Activated T-cell treated with anti-CD3 and anti-CD28 coated beads, Interleukin-2, amount 50 U/mL, for 1 hour (primary cell): ENCODE measurements at regions not wholly inside any gene's neighbourhood (a gene's known extent, or its start where the extent isn't known, plus 50 kb on each side); places are given as distances from the start of the nearest gene placed in this dataset.

ENCODE experiments used
- DNase-seq: peaks from one replicate; pipeline ENCODE4 v3.0.0-alpha.2; 2020

DNA sequence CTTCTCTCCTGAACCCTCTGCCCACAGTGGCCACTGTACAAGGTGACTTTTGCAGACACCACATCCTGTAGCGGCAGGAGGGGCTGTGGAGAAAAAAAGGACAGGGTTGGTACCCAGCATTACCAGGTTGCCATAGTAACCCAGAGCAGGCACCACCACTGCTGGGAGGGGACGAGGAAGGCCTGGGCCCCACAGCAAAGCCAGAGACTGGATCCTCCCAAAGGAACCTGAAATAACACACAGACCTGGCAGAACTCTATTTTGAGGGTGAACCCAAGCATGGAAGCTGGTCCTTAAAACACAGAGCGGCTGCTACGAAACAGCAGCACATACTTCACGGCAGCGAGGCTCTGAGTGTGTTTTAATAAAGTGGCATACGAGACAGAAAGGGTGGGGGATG is 380.6 kb downstream of the CTTN start:
- DNase-seq = no peak

GRCh38 chr11:70779433-70780245 is 381.3 kb downstream of the CTTN start:
- DNase-seq = no peak

DNA sequence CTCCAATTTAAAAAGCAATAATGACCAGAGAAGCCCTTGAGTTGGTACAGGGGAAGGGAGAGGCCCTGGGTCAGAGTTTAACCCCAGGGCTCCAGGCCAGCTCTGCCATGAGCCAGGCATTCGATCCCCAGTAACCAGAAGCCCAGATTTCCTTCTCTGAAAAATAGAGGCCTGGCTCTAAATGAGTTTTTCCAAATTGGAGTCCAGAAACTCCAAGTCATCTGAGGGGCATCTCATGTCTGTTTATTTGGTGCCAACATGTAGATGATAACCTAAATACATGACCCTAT is 381.9 kb downstream of the CTTN start:
- no peak for DNase-seq

- no peak for DNase-seq
These were observed 384.1 kb downstream of the CTTN start for GRCh38 chr11:70782401-70782913.

DNA sequence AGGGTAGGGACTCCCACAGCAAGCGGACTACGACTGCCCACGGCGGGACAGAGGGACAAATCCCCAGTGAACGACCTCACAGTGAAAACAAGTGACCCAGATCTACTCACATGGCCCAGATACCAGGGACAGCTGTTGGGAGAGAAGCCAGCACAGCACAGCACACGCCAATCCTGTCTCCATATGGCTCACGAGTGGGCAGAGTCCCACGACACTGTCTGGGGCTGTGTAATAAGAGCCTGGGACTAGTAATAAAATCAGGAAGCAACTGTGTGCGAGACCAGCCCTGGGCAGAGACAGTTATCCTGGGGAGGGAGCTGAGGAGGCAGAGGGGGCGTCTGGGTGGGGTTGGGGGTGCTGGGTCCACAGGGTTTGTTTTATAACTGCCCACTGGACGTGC is 385.0 kb downstream of the CTTN start:
- DNase-seq = no peak

DNA sequence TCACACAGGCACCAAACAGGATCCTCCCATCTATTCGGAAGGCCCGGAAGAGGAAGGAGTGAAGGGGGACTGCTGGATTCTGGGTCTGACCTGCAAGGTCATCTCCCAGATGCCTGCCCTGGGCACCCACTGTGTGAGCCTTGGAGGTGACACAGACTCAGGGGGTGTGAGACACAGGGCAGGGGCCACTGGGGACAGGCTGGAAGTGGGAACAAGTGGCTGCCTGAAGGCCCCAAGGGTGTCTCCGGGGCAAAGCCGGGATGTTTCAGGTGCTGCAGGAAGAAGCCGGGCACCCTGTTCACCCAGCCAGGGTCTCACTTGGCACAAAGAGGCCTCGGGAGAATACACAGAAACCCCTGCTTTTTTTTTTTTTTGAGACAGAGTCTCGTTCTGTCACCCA is 385.5 kb downstream of the CTTN start:
- no peak for DNase-seq

DNA sequence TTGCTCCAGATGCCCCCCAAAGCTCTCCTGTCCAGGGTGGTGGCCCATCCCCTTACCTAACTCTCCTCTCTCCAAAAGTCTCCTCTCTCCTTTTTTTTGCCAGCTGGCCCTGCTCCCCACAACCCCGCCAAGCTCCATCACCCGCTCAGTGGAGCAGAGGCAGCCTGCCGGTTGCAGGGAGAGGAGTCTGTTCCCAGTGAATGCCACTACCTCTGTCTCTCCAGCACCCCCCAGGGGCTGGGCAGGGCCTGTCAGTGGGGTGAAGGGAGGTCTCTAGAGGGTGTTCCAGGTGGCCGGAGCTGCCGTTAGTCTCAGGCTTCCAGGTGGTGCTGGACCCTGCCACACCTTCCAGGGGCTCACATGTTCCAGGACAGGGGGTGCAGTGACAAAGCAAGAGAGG is 387.0 kb downstream of the CTTN start:
- no peak for DNase-seq

- DNase-seq = no peak
These were observed 387.8 kb downstream of the CTTN start for GRCh38 chr11:70786021-70786665.

GRCh38 chr11:70788248-70789022 is 390.1 kb downstream of the CTTN start:
- no peak for DNase-seq

GRCh38 chr11:70790671-70791300 is 392.5 kb downstream of the CTTN start:
- DNase-seq = no peak

- no peak for DNase-seq
These were observed 398.4 kb downstream of the CTTN start for GRCh38 chr11:70796648-70797227.

GRCh38 chr11:70798296-70798695 is 400.0 kb downstream of the CTTN start:
- DNase-seq = no peak

DNA sequence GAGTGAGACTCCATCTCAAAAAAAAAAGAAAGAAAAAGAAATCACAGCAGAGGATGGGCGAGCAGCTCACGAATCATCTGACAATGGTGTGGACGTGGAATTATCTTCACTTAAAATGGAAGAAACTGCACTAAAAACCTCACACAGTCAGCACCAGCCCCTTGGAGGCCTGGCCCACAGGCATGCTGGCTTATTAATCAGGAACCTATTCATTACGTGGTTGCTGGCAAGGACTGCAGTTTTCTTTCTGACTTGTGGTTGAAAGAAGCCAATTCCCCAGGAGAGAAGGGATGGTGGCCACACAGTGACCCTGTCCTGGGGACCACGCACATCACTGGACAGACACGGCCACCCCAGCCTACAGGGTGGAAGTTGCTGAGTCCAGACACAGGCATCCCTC is 401.1 kb downstream of the CTTN start:
- DNase-seq = no peak

DNA sequence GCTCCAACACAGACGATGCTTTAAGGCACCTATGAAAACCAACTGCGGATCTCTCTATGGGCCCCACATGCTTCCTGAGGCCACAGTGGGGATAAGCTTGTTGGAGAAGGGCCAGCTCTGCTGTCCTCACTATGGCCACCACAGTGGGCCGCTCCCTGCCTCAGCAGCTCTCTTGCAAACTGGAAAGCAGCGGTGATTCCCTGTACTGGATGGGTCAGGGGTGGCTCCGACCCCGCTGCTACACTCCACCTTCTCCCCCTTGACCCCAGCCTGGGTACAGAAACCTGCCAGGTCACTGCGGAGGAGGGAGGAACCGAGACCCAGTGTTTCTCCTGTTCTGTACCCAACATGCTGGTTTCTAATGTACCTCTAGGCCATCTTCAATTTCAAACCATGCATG is 403.9 kb downstream of the CTTN start:
- no peak for DNase-seq

GRCh38 chr11:70804139-70804837 is 406.0 kb downstream of the CTTN start:
- no peak for DNase-seq

DNA sequence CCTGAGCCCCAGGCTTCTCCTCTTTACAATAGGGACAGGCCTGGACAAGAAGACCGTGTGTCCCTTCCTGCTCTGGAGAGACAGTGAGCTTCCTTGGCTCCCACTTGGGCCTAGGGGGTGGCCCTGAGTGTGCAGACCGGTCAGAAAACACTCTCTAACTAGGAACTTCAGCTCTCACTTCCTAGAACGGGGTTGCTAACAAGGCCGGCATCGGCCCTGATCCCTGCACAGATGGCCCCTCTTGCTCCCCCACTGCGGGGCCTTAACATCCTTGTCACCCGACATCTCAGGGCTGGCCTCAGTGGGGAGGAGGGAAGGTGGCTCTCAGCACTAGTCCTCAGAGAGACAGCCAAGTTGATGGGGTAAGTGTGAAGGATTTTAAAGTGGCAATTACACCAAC is 406.9 kb downstream of the CTTN start:
- no peak for DNase-seq

DNA sequence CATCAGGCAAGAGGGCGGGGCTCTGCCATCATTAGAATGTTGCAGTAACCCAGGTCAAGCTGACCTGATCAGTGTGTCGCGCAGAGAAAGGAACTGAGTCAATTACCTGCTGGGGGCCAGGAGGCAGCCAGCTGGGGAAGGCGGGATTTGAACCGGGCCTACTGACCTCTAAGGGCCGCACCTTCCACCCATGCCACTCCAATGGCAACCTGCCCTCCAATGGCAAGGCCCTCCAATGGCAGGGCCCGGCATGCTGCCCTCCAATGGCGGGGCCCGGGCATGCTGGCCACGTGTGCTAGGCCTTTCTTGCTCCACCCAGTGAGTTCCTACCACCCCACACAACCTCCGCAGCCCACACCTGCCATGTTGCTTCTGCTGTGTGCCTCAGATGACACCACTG is 407.6 kb downstream of the CTTN start:
- no peak for DNase-seq

DNA sequence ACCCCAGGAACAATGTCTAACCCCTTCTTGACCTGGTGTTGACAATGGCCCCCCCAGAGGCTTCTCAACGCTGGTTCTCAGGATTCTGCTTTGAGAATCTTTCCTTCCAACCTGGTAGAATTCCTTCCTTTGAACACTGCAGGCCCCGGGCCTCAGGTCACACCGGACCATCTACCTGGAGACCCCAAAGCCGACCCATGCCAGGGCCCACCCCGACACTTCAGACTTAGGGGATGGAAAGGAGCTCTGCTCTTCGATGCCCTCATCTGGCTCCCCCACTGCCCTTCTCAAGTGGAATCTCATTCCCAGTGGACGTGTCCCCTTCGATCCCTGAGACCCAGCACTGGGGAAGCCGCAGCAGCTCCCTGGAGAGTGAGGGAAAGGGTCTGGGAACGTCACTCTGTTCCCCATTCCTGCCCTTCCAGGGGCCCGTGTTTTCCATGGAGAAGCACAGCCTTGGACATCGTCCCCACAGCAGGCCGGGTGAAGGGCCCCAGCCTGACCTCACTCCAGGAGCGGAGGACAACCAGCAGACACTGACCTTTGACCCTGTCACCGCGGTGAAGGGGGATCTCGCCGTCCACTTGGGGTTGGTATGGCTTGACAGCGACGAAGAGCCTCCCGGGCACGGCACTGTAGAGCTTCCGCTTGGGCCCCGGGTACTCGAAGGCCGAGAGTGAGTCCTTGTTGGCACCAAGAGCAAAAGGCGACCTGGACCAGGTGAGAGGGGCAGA is 408.3 kb downstream of the CTTN start:
- DNase-seq = no peak

- no peak for DNase-seq
These were observed 408.8 kb downstream of the CTTN start for GRCh38 chr11:70807195-70807543.

GRCh38 chr11:70808686-70809375 is 410.5 kb downstream of the CTTN start:
- DNase-seq = no peak

DNA sequence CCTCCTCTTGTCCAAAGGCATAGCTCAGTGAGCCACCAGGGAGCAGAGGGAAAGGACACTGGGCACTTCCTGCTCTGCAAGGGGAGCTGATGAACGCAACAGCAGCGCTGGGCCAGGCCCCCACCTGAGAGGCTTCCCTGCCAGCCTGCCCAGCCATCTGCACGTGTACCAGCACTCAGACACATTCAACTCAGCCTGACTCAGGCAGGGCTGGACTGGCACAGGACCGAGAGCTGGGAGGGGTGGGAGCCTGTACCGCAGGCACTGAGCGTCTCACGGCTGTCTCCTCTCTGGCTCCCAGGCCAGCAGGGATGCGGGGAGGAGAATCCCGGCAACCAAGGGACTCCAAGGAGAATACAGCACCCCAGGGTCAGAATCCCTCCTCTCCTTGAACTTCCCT is 411.8 kb downstream of the CTTN start:
- DNase-seq = no peak
